Stimulated activated naive B cell treated with anti-CD40 and anti-IgM and Interleukin-4, amounts not matched to agents 10 μg/mL and 1 μg/mL and 100 μg/mL, for 72 hours (primary cell): ENCODE measurements at regions not wholly inside any gene's neighbourhood (a gene's known extent, or its start where the extent isn't known, plus 50 kb on each side); places are given as distances from the start of the nearest gene placed in this dataset.

Experiments
- ATAC-seq, 2 donors: fragments of 150-1000 bp; cut with Tn5 transposase; replicated peaks; 2 replicates each; pipeline ENCODE4 v1.10.0; 2021; ENCODE audit warnings: moderate library complexity in 1 of 2
- DNase-seq: peaks from one replicate; pipeline ENCODE4 v3.0.0; 2021
- H3K27ac Mint-ChIP-seq: one replicate; pipeline ENCODE4 v1.8.0; 2022; ENCODE audit warnings: mild to moderate bottlenecking, mixed read lengths
- H3K27me3 Mint-ChIP-seq, 2 donors: one replicate each; pipeline ENCODE4 v1.8.0; 2022; ENCODE audit warnings: mixed read lengths in 2 of 2
- H3K36me3 Mint-ChIP-seq, 2 donors: one replicate each; pipeline ENCODE4 v1.8.0; 2022; ENCODE audit warnings: mixed read lengths in 2 of 2, mild to moderate bottlenecking in 1 of 2
- H3K4me1 Mint-ChIP-seq, 2 donors: one replicate each; pipeline ENCODE4 v1.8.0; 2022; ENCODE audit warnings: mixed read lengths in 2 of 2, mild to moderate bottlenecking in 1 of 2
- H3K4me3 Mint-ChIP-seq, 2 donors: one replicate each; pipeline ENCODE4 v1.8.0; 2022; ENCODE audit warnings: mild to moderate bottlenecking in 2 of 2, mixed read lengths in 2 of 2, moderate library complexity in 1 of 2
- H3K9me3 Mint-ChIP-seq, 2 donors: one replicate each; pipeline ENCODE4 v1.8.0; 2022; ENCODE audit warnings: mixed read lengths in 2 of 2, mild to moderate bottlenecking in 1 of 2

- no peak overlapping the region for H3K4me3 Mint-ChIP-seq
- no peak overlapping the region for H3K27ac Mint-ChIP-seq
- H3K9me3 Mint-ChIP-seq = peaks cover 3 to 5% of the 10 kb centered on the region in 2 donors
- DNase-seq = no peak
- no peaks in the 10 kb centered on the region for H3K4me1 Mint-ChIP-seq
- H3K36me3 Mint-ChIP-seq = no peaks in the 10 kb centered on the region
- peaks cover 0 to 19% of the 10 kb centered on the region in 2 donors for H3K27me3 Mint-ChIP-seq
- no peak for ATAC-seq
Measured at GRCh38 chr2:129702416-129703176, 276.9 kb upstream of the RAB6C start.

DNA sequence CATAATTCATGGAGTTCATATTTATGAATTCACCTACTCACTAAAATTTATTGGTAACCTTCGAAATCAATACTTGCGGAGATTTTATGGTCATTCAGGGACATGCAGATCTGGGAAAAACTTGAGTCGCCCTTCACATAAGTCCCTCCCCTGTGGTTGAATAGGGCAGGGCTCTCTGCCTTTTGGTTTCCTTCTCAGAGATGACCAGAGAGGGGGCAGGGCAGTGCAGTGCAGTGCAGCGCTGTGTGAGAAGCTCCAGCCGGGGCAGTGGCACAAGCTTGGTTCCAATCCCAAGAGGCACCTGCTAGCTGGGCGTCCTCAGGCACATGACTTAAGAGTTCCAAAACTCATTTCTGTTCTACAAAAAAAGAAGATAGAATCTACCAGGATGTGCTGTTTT lies 274.4 kb upstream of the RAB6C start:
- no peak overlapping the region for H3K4me3 Mint-ChIP-seq
- no peaks in the 10 kb centered on the region for H3K36me3 Mint-ChIP-seq
- no peak overlapping the region for H3K27ac Mint-ChIP-seq
- peaks cover 0 to 16% of the 10 kb centered on the region in 2 donors for H3K27me3 Mint-ChIP-seq
- H3K4me1 Mint-ChIP-seq = no peaks in the 10 kb centered on the region
- peaks cover 3 to 5% of the 10 kb centered on the region in 2 donors for H3K9me3 Mint-ChIP-seq
- ATAC-seq = no peak
- DNase-seq = no peak

- Mint-ChIP-seq H3K9me3 (peaks cover 3% of the 10 kb centered on the region in 2 donors), H3K4me1 (no peaks in the 10 kb centered on the region), H3K36me3 (no peaks in the 10 kb centered on the region), H3K27me3 (peaks cover 8 to 21% of the 10 kb centered on the region in 2 donors), H3K4me3 (no peak overlapping the region), H3K27ac (no peak overlapping the region)
- DNase-seq = no peak
- ATAC-seq = no peak
Measured at GRCh38 chr2:129707800-129708199, 271.7 kb upstream of the RAB6C start.

DNA sequence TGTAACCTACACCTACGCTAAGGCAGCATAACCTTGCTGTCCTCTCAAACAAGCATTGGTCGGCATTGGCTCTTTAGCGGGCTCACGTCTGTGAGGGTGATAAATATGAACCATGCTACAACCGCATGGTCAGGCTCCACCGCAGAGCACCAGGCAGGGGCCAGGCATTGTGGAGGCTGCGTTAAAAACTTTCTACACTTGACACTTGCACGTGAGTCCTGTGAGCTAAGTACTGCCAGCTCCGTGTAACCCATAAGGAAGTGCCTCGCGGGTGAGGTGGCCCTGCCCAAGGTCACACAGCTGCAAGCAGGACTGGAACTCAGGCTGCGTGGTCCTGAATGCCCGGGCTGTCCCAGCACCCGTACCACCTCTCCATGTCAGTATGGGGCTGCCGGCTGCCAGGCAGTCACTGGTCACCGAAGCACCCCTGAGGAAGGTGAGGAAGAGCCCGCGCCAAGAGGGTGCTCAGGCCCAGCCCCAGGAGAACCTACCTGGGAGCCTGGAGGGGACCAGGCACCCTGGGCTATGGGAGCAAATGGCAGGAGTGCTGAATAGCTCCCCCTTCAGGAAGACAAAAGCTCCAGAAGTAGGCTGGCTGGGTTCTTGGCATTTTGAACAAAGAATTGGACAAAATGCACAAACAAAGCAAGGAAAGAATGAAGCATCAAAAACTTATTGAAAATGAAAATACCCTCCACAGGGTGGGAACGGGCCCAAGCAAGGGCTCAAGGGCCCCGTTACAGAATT lies 271.1 kb upstream of the RAB6C start:
- no peak overlapping the region for H3K4me3 Mint-ChIP-seq
- no peaks in the 10 kb centered on the region for H3K4me1 Mint-ChIP-seq
- DNase-seq (no peak), ATAC-seq (no peak)
- peaks cover 8 to 21% of the 10 kb centered on the region in 2 donors for H3K27me3 Mint-ChIP-seq
- H3K27ac Mint-ChIP-seq = no peak overlapping the region
- no peaks in the 10 kb centered on the region for H3K36me3 Mint-ChIP-seq
- H3K9me3 Mint-ChIP-seq = peaks cover 0 to 1% of the 10 kb centered on the region in 2 donors

GRCh38 chr2:129709001-129709955 lies 270.2 kb upstream of the RAB6C start:
- Mint-ChIP-seq H3K36me3 (no peaks in the 10 kb centered on the region), H3K27me3 (peaks cover 8 to 18% of the 10 kb centered on the region in 2 donors), H3K27ac (no peak overlapping the region), H3K9me3 (peaks cover 0 to 1% of the 10 kb centered on the region in 2 donors), H3K4me1 (no peaks in the 10 kb centered on the region), H3K4me3 (no peak overlapping the region)
- DNase-seq (no peak), ATAC-seq (no peak)

GRCh38 chr2:129709956-129710598 lies 269.4 kb upstream of the RAB6C start:
- Mint-ChIP-seq H3K27ac (no peak overlapping the region), H3K27me3 (peaks cover 8 to 10% of the 10 kb centered on the region in 2 donors), H3K4me3 (no peak overlapping the region), H3K4me1 (no peaks in the 10 kb centered on the region), H3K36me3 (no peaks in the 10 kb centered on the region), H3K9me3 (peaks cover 0 to 1% of the 10 kb centered on the region in 2 donors)
- DNase-seq (no peak), ATAC-seq (no peak)

DNA sequence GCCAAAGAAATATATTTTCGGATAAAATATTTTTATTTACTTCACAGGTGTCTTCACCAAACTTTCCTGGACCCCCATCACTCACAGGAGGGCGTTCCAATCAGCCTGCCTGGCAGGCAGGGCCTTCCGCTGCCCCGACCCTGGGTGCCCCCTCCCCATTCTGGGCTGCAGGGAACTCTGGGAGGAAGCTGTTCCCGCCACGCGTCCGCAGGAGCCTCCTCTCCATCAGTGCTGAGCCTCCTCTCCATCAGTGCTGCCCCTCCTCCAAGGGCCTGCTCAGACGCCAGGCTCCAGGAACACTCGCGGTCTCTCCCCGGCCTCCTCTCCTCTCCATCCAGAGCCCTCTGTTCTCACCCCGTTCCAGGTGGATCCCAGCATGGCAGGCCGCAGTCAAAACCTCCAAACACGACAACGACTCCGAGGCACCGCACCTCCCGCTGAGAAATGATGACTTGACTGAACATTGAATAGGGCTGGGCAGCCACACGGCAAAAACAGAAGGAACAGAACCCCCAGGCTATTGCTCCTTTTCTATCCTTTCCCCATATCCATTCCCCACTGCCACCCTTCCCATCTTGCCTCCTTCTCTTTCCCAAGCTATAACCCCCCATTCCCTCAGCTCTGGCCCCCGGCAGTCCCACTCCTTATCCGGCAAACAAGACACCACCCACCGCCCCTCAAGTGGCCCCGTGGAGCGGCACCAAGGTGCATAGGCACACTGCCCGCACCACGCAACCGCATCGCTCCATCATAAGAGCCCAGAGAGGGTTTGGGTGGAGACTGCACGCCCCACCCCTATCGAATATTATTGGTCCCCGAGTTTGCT lies 268.6 kb upstream of the RAB6C start:
- ATAC-seq (no peak), DNase-seq (no peak)
- Mint-ChIP-seq H3K27ac (no peak overlapping the region), H3K4me1 (no peaks in the 10 kb centered on the region), H3K4me3 (no peak overlapping the region), H3K36me3 (no peaks in the 10 kb centered on the region), H3K27me3 (peaks cover 8 to 9% of the 10 kb centered on the region in 2 donors), H3K9me3 (peaks cover 0 to 1% of the 10 kb centered on the region in 2 donors)

DNA sequence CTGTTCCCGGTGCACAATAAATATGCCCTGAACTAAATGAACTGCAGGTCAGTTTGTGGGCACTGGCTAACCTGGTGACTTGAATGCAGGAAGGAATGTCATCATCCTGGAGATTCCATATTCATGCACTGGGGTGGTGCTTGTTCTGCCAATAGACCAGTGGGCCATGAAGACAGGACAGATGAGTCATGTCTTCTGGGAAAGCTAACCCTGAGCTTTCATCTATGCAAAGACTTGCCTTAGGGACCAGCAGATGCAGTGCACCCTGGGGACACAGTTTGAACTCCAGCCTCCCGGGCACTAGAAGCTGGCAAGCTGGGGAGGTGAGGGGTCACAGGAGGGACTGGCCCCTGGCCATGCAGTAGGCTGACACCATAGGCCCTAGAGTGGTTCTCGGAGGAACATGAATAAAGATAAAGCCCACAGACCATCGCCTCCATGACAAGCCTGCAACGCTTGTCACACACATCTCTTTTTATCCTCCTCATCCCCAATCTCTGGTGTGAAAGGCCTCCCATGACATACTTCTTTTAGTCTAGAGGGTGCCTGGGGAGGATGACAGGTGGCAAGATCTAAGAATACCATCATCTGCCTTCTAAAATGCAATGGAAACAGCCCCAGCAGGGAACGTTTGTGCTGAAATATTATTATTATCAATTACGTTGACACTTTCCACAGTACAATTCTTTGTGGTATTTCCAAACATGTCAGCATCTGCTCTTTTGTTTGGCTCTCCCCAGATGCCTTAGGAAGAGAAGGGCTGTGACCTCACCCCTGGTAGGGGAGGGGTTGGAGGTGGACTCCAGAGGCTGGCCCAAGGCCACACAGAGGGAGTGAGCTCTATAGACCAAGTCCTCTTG lies 267.4 kb upstream of the RAB6C start:
- DNase-seq (no peak), ATAC-seq (no peak)
- no peaks in the 10 kb centered on the region for H3K36me3 Mint-ChIP-seq
- no peak overlapping the region for H3K27ac Mint-ChIP-seq
- H3K9me3 Mint-ChIP-seq = no peaks in the 10 kb centered on the region
- no peak overlapping the region for H3K4me3 Mint-ChIP-seq
- H3K27me3 Mint-ChIP-seq = peaks cover 8 to 14% of the 10 kb centered on the region in 2 donors
- H3K4me1 Mint-ChIP-seq = no peaks in the 10 kb centered on the region

DNA sequence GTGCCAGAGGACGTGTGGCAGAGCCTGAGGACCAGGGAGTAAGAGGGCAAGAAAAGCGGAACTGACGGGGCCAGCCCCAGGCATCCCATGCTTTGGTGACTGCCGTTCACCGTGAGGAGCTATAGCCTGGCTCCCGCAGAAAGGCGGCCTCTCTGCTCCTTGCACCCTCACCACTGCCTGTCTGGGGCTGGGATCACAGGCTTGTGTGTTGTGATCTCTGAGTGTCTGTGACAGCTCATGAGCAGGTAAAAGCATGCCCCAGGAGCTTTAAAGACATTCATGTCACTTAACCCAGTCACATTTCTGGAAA lies 266.8 kb upstream of the RAB6C start:
- Mint-ChIP-seq H3K27me3 (peaks cover 8 to 11% of the 10 kb centered on the region in 2 donors), H3K27ac (no peak overlapping the region), H3K9me3 (no peaks in the 10 kb centered on the region), H3K4me1 (no peaks in the 10 kb centered on the region), H3K36me3 (no peaks in the 10 kb centered on the region), H3K4me3 (no peak overlapping the region)
- DNase-seq = no peak
- no peak for ATAC-seq

DNA sequence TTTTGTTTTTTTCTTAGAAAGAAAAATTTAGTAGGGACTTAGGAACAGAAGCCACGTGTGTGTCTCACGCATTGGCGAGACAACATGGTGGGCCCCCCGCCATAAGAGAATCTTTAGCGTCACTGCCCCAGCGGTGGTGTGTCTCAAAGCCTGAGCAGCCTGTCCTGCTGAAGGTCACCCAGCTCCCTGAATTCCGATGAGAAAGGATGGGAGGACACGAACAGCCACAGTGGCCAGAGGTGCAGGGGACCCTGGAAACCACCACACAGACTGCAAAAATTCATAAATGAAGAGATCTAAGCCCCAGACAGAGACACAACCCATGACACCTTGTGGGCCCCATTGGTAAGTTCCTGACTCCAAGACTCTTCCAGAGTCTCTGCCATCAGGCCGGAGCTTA lies 266.1 kb upstream of the RAB6C start:
- Mint-ChIP-seq H3K4me3 (no peak overlapping the region), H3K4me1 (no peaks in the 10 kb centered on the region), H3K36me3 (no peaks in the 10 kb centered on the region), H3K9me3 (no peaks in the 10 kb centered on the region), H3K27ac (no peak overlapping the region), H3K27me3 (peaks cover 8 to 17% of the 10 kb centered on the region in 2 donors)
- ATAC-seq = no peak
- DNase-seq = no peak

GRCh38 chr2:129716781-129717559 lies 262.5 kb upstream of the RAB6C start:
- no peak for DNase-seq
- H3K9me3 Mint-ChIP-seq = no peaks in the 10 kb centered on the region
- H3K36me3 Mint-ChIP-seq = no peaks in the 10 kb centered on the region
- no peaks in the 10 kb centered on the region for H3K4me1 Mint-ChIP-seq
- peaks cover 0 to 16% of the 10 kb centered on the region in 2 donors for H3K27me3 Mint-ChIP-seq
- no peak overlapping the region for H3K4me3 Mint-ChIP-seq
- no peak for ATAC-seq
- H3K27ac Mint-ChIP-seq = no peak overlapping the region

DNA sequence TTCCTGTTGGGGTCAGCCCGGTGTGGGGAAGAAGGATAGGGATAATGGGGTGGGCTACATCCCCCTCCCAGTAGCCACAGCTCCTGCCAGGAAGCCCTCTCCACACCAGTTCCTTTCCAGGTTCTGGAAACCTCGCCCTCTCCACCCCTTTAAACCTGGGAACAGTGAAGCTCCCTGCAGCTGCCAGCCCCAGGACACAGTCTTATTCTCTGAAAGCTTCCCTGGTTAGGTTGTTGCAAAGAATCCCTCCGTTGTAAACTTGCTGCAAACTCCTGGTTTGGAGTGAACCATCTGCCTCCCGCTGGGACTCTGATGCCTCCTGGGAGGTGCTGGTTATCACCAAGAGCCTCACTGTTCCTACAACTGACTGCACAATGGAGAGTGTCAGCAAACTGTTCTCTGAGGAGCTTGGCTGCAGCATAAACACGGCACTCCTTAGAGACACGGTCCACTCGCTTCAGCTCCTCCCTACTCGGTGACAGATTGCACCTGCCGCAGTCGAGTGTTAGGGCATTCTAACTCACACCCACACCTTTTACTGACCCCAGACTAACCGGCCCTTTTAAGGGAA lies 261.8 kb upstream of the RAB6C start:
- H3K4me3 Mint-ChIP-seq = no peak overlapping the region
- ATAC-seq (no peak), DNase-seq (no peak)
- no peaks in the 10 kb centered on the region for H3K4me1 Mint-ChIP-seq
- no peaks in the 10 kb centered on the region for H3K36me3 Mint-ChIP-seq
- H3K27ac Mint-ChIP-seq = no peak overlapping the region
- H3K27me3 Mint-ChIP-seq = peaks cover 0 to 16% of the 10 kb centered on the region in 2 donors
- no peaks in the 10 kb centered on the region for H3K9me3 Mint-ChIP-seq
